ENCODE measurements at regions not wholly inside any gene's neighbourhood (a gene's known extent, or its start where the extent isn't known, plus 50 kb on each side); places are given as distances from the start of the nearest gene placed in this dataset.

GRCh38 chr12:93097417-93097816 lies 168.3 kb upstream of the EEA1 start:
- TF ChIP-seq ZNF274 (IDR thresholded peaks at IDR 0.05; ENCODE audit: borderline replicate concordance, extremely low read depth, low read length) (no peak), RXRA (IDR thresholded peaks at IDR 0.05; ENCODE audit: insufficient read depth, low read depth, low read length) (no peak), MAX (IDR thresholded peaks at IDR 0.05) (no peak), RFX5 (IDR thresholded peaks at IDR 0.05; ENCODE audit: borderline replicate concordance, low read depth, low read length) (no peak), GTF2F1 (IDR thresholded peaks at IDR 0.05; ENCODE audit: borderline replicate concordance, low read depth, low read length) (no peak), MAFK (IDR thresholded peaks at IDR 0.05; ENCODE audit: low read depth, low read length) (no peak), CTCF (IDR thresholded peaks at IDR 0.05; ENCODE audit: control extremely low read depth in 1 of 3, insufficient read depth in 1 of 3, low read depth in 1 of 3, low read length in 3 of 3) (no peak), SRF (IDR thresholded peaks at IDR 0.05; ENCODE audit: low read depth, low read length) (no peak)

Data from H1 (cell line).